Stimulated activated CD8-positive, alpha-beta memory T cell treated with anti-CD3 and anti-CD28 coated beads, Interleukin-12 subunit alpha, Interleukin-12 subunit beta, amount 100 ng/mL, for 24 hours (primary cell): ENCODE measurements at regions not wholly inside any gene's neighbourhood (a gene's known extent, or its start where the extent isn't known, plus 50 kb on each side); places are given as distances from the start of the nearest gene placed in this dataset.
"Not testable (repeated sequence)": the region's sequence is repeated elsewhere in the genome, so short reads cannot be mapped to it uniquely, and the experiment has no call there.

ENCODE experiments used
- DNase-seq: peaks from one replicate; pipeline ENCODE4 v3.0.0-alpha.2; 2020; ENCODE audit errors: extremely low read depth

DNA sequence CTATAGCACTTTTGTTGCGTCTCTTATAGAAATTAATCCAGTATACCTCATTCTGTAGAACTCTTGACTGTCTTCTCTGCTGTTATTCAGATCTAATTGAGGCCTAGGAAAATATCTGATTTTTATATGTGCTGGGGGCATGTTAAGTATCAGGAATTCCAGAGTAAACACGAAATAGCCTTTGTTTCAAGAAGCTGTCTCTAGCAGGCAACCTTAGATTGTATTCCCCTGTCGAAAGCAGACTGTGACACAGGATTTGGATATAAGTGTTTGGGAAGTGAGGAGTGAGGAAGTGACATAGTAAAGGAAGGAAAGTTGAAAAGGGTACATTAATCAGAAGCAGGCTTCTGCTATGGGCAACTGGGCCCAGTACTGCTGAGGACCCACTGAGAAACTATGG is 72.1 kb upstream of the RASA1 start:
- DNase-seq, result no peak

DNA sequence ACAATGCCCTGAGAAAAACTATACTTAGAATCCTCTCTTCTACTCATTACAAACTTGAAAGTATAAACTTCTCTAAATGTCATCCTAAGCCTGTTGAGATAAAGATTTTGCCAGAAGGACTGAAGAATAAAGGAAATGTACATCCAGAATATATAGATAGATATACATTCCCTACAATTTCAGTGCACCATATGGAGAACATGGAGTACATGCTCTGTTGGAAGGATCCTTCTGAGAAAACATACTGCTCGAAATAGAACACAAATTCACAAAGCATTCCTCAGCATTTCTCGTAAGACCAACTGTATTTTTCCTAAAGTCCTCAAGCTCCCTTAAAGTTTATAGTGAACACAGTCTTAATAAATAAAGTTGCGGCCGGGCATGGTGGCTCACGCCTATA is 69.7 kb upstream of the RASA1 start:
- DNase-seq, result no peak

DNA sequence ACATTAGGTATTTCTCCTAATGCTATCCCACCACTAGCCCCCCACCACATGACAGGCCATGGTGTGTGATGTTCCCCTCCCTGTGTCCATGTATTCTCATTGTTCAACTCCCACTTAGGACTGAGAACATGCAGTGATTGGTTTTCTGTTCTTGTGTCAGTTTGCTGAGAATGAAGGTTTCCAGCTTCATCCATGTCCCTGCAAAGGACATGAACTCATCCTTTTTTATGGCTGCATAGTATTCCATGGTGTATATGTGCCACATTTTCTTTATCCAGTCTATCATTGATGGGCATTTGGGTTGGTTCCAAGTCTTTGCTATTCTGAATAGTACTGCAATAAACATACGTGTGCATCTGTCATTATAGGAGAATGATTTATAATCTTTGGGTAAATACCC is 68.4 kb upstream of the RASA1 start:
- DNase-seq, result not testable (repeated sequence)

GRCh38 chr5:87199704-87200103 is 68.0 kb upstream of the RASA1 start:
- not testable (repeated sequence) for DNase-seq

DNA sequence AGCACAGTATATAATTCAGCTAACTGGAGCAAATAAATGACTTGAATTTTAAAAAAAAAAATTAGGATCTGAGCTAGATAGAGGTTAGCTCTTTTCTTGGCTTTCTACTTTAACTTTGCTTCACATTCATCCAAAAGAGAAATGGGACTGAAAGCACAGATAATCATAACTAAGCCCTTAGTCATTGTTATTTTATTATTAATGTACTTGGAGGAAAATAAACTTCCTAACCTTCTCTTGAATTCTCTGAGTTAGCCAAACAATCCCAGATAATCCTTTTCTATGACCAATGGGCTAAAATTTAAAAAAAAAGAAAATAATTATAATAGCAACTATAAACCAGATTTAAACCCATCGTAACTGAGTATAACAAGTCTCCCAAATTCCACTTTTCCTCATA is 57.6 kb upstream of the RASA1 start:
- DNase-seq, result no peak

DNA sequence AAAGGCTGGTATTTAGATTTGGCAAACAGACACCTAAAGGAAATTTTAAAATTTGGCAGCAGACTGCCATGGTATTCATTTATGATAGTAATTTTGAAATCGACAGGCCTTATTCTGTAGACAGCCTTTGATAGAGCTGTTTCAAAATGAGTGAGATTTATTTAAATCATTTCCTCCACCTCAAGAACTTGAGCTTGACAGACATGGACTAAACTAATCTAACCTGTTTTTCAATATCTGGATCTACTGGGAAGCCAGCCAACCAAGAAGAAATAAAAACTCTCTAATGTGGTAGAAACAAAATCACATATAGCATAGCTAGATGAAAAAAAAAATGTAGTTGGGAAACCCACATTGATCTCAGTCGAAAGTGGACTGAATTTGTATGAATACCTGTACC is 56.9 kb upstream of the RASA1 start:
- DNase-seq, result no peak

- DNase-seq, result no peak
Measured at GRCh38 chr5:87211676-87212075, 56.0 kb upstream of the RASA1 start.

GRCh38 chr5:87212183-87212582 is 55.5 kb upstream of the RASA1 start:
- DNase-seq, result not testable (repeated sequence)

DNA sequence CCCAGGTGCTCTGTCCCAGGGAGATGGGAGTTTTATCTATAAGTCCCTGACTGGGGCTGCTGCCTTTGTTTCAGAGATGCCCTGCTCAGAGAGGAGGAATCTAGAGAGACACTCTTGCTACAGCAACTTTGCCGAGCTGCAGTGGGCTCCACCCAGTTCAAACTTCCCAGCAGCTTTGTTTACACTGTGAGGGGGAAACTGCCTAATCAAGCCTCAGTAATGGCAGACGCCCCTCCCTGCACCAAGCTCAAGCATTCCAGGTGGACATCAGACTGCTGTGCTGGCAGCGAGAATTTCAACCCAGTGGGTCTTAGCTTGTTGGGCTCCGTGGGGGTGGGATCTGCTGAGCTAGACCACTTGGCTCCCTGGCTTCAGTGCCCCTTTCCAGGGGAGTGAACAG is 50.2 kb upstream of the RASA1 start:
- DNase-seq, result not testable (repeated sequence)
